Muscle of back (tissue), 3 donors: ENCODE measurements at regions not wholly inside any gene's neighbourhood (a gene's known extent, or its start where the extent isn't known, plus 50 kb on each side); places are given as distances from the start of the nearest gene placed in this dataset.
"Not testable (repeated sequence)": the region's sequence is repeated elsewhere in the genome, so short reads cannot be mapped to it uniquely, and the experiment has no call there.

Experiments used
- DNase-seq, 3 donors: peaks; one replicate each; pipeline versions ENCODE4 v3.0.0 to v3.0.0-alpha.2; 2013

- no peak for DNase-seq
These were observed 1506.3 kb downstream of the ADGRL3 start for GRCh38 chr4:62706423-62706822.

- DNase-seq: no peak
These were observed 1483.9 kb downstream of the ADGRL3 start for GRCh38 chr4:62683799-62684566.

DNA sequence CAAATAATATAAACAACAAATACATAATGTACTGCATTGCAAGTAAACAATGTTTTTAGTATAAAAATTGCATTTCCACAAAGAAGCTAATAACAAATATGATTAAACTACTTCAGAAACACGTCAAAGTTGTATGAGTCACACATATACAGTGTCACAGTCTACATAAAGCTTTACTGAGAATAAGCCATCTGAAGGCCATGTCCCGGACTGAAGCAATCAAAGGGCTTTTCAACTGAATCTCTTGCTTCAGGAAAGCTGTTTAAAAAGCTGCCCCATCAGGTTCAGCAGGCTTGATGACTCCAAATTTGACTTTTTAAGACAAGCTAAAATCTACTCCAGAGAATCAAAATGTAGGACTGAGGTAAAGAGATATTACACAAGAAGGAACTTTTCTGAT is 1476.8 kb downstream of the ADGRL3 start:
- DNase-seq: no peak

DNA sequence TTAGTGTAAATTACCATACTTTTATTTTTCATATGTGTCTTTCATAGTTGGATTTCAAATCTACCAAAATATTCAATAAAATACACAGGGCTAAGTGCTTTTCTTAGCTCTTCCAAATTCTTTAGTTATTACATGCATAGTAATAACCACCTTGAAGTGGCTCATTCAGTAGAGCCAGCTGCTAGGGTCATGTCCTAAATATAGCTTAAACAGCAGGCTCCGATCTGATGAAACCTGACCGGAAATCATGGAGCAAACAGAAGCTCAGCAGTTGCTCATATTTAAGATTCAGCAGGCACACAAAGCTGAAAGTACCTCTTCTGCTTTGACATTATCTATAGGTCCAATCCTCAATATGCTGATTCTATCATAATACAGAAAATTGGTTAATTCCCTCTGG is 1470.4 kb downstream of the ADGRL3 start:
- DNase-seq: peak; percentile 47 to 56 (median 49)

GRCh38 chr4:62661821-62662220 is 1461.7 kb downstream of the ADGRL3 start:
- no peak for DNase-seq

- no peak for DNase-seq
These were observed 1455.9 kb downstream of the ADGRL3 start for GRCh38 chr4:62656006-62656405.

- peak; percentile 10 to 43 (median 22) for DNase-seq
These were observed 1444.2 kb downstream of the ADGRL3 start for GRCh38 chr4:62644372-62644771.

GRCh38 chr4:62640296-62640695 is 1440.2 kb downstream of the ADGRL3 start:
- no peak for DNase-seq

DNA sequence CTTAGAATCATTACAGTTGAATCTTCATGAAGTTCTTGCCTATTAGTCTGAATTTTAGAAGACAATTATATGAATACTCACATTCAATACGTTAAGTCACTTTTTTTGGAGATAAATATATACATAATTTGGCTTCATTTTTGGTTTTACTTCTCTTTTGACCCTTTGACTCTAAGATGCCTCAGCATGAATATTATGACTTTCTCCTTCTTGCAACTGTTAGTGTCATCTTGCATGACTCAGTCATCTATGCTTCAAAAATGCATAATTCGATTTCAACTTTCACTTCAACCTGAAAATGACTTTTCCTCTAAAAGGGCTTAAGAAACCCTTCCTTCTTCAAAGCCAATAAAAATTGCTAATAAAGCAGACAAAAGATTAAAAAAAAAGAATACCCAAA is 1427.5 kb downstream of the ADGRL3 start:
- DNase-seq: no peak

GRCh38 chr4:62627141-62627540 is 1427.0 kb downstream of the ADGRL3 start:
- no peak for DNase-seq

- no peak for DNase-seq
These were observed 1422.0 kb downstream of the ADGRL3 start for GRCh38 chr4:62622089-62622488.

- peak in 2 of 3 donors; percentile 24 to 47 for DNase-seq
These were observed 1419.8 kb downstream of the ADGRL3 start for GRCh38 chr4:62619971-62620370.

DNA sequence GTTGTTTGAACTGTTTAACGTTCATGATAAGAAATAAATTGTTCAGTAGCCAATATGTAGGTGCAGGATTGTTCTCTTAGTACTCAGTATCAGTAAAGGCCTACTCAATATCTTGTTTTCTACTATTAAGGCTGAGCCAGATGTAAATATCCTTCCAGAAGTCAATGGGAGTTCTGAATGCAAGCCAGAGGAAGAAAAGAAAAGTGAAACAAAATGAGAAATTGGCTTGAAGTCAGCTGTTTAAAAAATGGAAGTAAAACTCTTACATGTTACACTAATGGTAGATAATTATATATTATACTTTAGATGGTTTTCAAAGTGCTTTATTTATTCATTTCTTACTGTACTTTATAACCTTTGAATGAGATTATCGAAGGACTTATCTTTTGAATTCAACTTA is 1417.9 kb downstream of the ADGRL3 start:
- DNase-seq: peak in 1 of 3 donors; percentile 17

- DNase-seq: no peak
These were observed 1401.6 kb downstream of the ADGRL3 start for GRCh38 chr4:62601737-62602136.

DNA sequence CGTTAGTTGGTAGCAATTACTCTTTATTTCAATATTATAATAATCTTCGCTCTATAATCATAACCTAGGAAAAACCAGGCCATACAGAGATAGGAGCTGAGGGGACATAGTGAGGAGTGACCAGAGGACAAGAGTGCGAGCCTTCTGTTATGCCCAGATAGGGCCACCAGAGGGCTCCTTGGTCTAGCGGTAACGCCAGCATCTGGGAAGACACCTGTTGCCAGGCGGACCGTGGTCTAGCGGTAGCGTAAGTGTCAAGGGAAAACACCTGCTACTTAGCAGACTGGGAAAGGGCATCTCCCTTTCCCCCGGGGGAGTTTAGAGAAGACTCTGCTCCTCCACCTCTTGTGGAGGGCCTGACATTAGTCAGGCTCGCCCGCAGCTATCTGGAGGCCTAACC is 1395.1 kb downstream of the ADGRL3 start:
- not testable (repeated sequence) for DNase-seq

GRCh38 chr4:62591756-62592155 is 1391.6 kb downstream of the ADGRL3 start:
- no peak for DNase-seq

DNA sequence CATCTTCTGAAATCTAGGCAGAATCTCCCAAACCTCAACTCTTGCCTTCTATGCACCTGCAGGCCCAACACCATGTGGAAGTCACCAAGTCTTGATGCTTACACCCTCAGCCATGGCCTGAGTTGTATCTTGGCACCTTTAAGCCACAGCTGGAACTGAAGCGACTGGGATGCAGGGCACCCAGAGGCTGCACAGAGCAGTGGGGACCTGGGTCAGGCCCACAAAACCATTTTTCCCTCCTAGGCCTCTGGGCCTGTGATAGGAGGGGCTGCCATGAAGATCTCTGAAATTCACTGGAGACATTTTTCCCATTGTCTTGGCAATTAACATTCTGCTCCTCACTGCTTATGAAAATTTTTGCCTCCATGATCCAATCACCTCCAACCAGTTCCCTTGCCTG is 1388.5 kb downstream of the ADGRL3 start:
- DNase-seq: no peak

DNA sequence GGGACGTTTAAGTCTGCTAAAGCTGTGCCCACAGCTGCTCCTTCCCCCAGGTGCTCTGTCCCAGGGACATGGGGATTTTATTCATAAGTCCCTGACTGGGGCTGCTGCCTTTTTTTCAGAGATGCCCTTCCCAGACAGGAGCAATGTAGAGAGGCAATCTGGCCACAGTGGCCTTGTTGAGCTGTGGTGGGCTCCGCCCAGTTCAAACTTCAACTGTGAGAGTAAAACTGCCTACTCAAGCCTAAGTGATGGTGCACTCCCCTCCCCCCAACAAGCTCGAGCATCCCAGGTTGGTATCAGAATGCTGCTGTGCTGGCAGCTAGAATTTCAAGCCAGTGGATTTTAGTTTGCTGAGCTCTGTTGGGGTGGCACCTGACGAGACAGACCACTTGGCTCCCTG is 1371.4 kb downstream of the ADGRL3 start:
- DNase-seq: no peak

DNA sequence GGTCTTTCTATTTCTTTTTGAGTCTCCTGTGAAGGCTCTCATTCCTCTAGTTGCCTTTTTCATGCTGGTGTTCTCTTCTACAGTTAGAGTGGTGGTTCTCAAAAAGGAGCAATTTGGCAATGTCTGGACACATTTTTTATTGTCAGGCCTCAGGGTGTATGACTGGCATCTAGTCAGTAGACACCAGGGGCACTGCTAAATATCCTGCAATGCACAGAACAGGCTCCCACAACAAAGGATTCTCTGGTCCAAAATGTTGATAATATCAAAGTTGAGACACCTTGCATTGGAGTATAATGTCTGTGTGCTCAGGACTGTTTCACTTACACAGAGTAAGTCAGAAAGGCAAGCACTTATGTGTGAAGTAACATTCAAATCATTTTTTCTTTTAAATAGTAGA is 1360.7 kb downstream of the ADGRL3 start:
- no peak for DNase-seq

GRCh38 chr4:62550121-62550520 is 1350.0 kb downstream of the ADGRL3 start:
- no peak for DNase-seq

- DNase-seq: no peak
These were observed 1349.5 kb downstream of the ADGRL3 start for GRCh38 chr4:62549601-62550000.

GRCh38 chr4:62548765-62549164 is 1348.6 kb downstream of the ADGRL3 start:
- no peak for DNase-seq

- peak; percentile 3 to 65 (median 17) for DNase-seq
These were observed 1348.0 kb downstream of the ADGRL3 start for GRCh38 chr4:62548108-62548524.

GRCh38 chr4:62544428-62544827 is 1344.3 kb downstream of the ADGRL3 start:
- DNase-seq: no peak
